HG03342 (cell line): ENCODE measurements at regions not wholly inside any gene's neighbourhood (a gene's known extent, or its start where the extent isn't known, plus 50 kb on each side); places are given as distances from the start of the nearest gene placed in this dataset.
"Not testable (repeated sequence)": the region's sequence is repeated elsewhere in the genome, so short reads cannot be mapped to it uniquely, and the experiment has no call there.

ENCODE experiments used
- ATAC-seq: cut with Tn5 transposase; IDR thresholded peaks from one replicate; pipeline ENCODE4 v1.9.1; 2021; ENCODE audit warnings: mild to moderate bottlenecking, moderate library complexity; ENCODE audit not compliant: unreplicated experiment

- ATAC-seq = peak; percentile 55
These were observed 87.3 kb upstream of the ABCC4 start for GRCh38 chr13:95388420-95389079.

- ATAC-seq = no peak
These were observed 90.1 kb upstream of the ABCC4 start for GRCh38 chr13:95391362-95391761.

GRCh38 chr13:95391785-95392184, 90.5 kb upstream of the ABCC4 start:
- no peak for ATAC-seq

- ATAC-seq = no peak
These were observed 91.3 kb upstream of the ABCC4 start for GRCh38 chr13:95392597-95392996.

- ATAC-seq = no peak
These were observed 102.3 kb upstream of the ABCC4 start for GRCh38 chr13:95403349-95404140.

- peak; percentile 87 for ATAC-seq
These were observed 103.1 kb upstream of the ABCC4 start for GRCh38 chr13:95404141-95404882.

- no peak for ATAC-seq
These were observed 104.9 kb upstream of the ABCC4 start for GRCh38 chr13:95406176-95406575.

- ATAC-seq = no peak
These were observed 110.3 kb upstream of the ABCC4 start for GRCh38 chr13:95411428-95412040.

GRCh38 chr13:95418946-95419345, 117.7 kb upstream of the ABCC4 start:
- no peak for ATAC-seq

GRCh38 chr13:95420501-95420900, 119.2 kb upstream of the ABCC4 start:
- ATAC-seq = no peak

- no peak for ATAC-seq
These were observed 125.4 kb upstream of the ABCC4 start for GRCh38 chr13:95426631-95427030.

- not testable (repeated sequence) for ATAC-seq
These were observed 122.0 kb upstream of the CLDN10 start for GRCh38 chr13:95430525-95430924.

- ATAC-seq = no peak
These were observed 120.4 kb upstream of the CLDN10 start for GRCh38 chr13:95432141-95432540.

- ATAC-seq = no peak
These were observed 119.0 kb upstream of the CLDN10 start for GRCh38 chr13:95433537-95433936.

- no peak for ATAC-seq
These were observed 118.4 kb upstream of the CLDN10 start for GRCh38 chr13:95434111-95434510.

GRCh38 chr13:95437561-95437960, 115.0 kb upstream of the CLDN10 start:
- no peak for ATAC-seq

- no peak for ATAC-seq
These were observed 114.2 kb upstream of the CLDN10 start for GRCh38 chr13:95438297-95438696.

- ATAC-seq = no peak
These were observed 112.0 kb upstream of the CLDN10 start for GRCh38 chr13:95440441-95441088.

GRCh38 chr13:95441326-95441725, 111.2 kb upstream of the CLDN10 start:
- ATAC-seq = no peak

GRCh38 chr13:95444006-95444730, 108.4 kb upstream of the CLDN10 start:
- no peak for ATAC-seq
